ENCODE measurements at regions not wholly inside any gene's neighbourhood (a gene's known extent, or its start where the extent isn't known, plus 50 kb on each side); places are given as distances from the start of the nearest gene placed in this dataset.
"Not testable (repeated sequence)": the region's sequence is repeated elsewhere in the genome, so short reads cannot be mapped to it uniquely, and the experiment has no call there.

- DNase-seq, result no peak
Measured at GRCh38 chr2:64799592-64800252, 146.0 kb upstream of the SERTAD2 start.

GRCh38 chr2:64803776-64804175, 150.1 kb upstream of the SERTAD2 start:
- no peak for DNase-seq

- DNase-seq, result no peak
Measured at GRCh38 chr2:64804651-64805050, 150.9 kb upstream of the SERTAD2 start.

- DNase-seq, result no peak
Measured at GRCh38 chr2:64807417-64807816, 153.7 kb upstream of the SERTAD2 start.

GRCh38 chr2:64808092-64808491, 154.4 kb upstream of the SERTAD2 start:
- DNase-seq, result peak; percentile 14 to 31

GRCh38 chr2:64808754-64809153, 155.0 kb upstream of the SERTAD2 start:
- no peak for DNase-seq

- DNase-seq, result no peak
Measured at GRCh38 chr2:64809216-64809615, 155.5 kb upstream of the SERTAD2 start.

- no peak for DNase-seq
Measured at GRCh38 chr2:64812285-64812684, 158.6 kb upstream of the SERTAD2 start.

GRCh38 chr2:64814007-64814406, 160.3 kb upstream of the SERTAD2 start:
- DNase-seq, result no peak

- not testable (repeated sequence) for DNase-seq
Measured at GRCh38 chr2:64816526-64816925, 162.8 kb upstream of the SERTAD2 start.

GRCh38 chr2:64817453-64817852, 163.7 kb upstream of the SERTAD2 start:
- no peak for DNase-seq

- no peak for DNase-seq
Measured at GRCh38 chr2:64818664-64819060, 164.9 kb upstream of the SERTAD2 start.

GRCh38 chr2:64819361-64819760, 165.6 kb upstream of the SERTAD2 start:
- DNase-seq, result no peak

GRCh38 chr2:64819774-64820688, 166.3 kb upstream of the SERTAD2 start:
- DNase-seq, result no peak

- no peak for DNase-seq
Measured at GRCh38 chr2:64820901-64821300, 167.2 kb upstream of the SERTAD2 start.

GRCh38 chr2:64823794-64824193, 165.4 kb upstream of the SLC1A4 start:
- no peak for DNase-seq

- no peak for DNase-seq
Measured at GRCh38 chr2:64825831-64826491, 163.2 kb upstream of the SLC1A4 start.

- no peak for DNase-seq
Measured at GRCh38 chr2:64826703-64827102, 162.5 kb upstream of the SLC1A4 start.

- no peak for DNase-seq
Measured at GRCh38 chr2:64828261-64828660, 160.9 kb upstream of the SLC1A4 start.

GRCh38 chr2:64829525-64829924, 159.7 kb upstream of the SLC1A4 start:
- DNase-seq, result no peak

GRCh38 chr2:64831134-64831976, 157.8 kb upstream of the SLC1A4 start:
- DNase-seq, result peak; percentile 59 to 89

- DNase-seq, result no peak
Measured at GRCh38 chr2:64831977-64832328, 157.2 kb upstream of the SLC1A4 start.

GRCh38 chr2:64832936-64833335, 156.3 kb upstream of the SLC1A4 start:
- no peak for DNase-seq
